HL-60 (cell line): ENCODE measurements at regions not wholly inside any gene's neighbourhood (a gene's known extent, or its start where the extent isn't known, plus 50 kb on each side); places are given as distances from the start of the nearest gene placed in this dataset.

ENCODE experiments used
- GABPA ChIP-seq: IDR thresholded peaks from 2 replicates; pipeline ENCODE4 v1.6.1; 2012; ENCODE audit warnings: low read depth
- POLR2AphosphoS5 ChIP-seq: IDR thresholded peaks from 2 replicates; pipeline ENCODE4 v1.6.1; 2012; ENCODE audit warnings: low read depth
- TF ChIP-seq, protein P1 (sequence below): IDR thresholded peaks from one replicate; pipeline ENCODE4 v1.5.1; 2011; ENCODE audit warnings: low read length, control low read depth, inconsistent platforms; ENCODE audit not compliant: insufficient read depth

DNA sequence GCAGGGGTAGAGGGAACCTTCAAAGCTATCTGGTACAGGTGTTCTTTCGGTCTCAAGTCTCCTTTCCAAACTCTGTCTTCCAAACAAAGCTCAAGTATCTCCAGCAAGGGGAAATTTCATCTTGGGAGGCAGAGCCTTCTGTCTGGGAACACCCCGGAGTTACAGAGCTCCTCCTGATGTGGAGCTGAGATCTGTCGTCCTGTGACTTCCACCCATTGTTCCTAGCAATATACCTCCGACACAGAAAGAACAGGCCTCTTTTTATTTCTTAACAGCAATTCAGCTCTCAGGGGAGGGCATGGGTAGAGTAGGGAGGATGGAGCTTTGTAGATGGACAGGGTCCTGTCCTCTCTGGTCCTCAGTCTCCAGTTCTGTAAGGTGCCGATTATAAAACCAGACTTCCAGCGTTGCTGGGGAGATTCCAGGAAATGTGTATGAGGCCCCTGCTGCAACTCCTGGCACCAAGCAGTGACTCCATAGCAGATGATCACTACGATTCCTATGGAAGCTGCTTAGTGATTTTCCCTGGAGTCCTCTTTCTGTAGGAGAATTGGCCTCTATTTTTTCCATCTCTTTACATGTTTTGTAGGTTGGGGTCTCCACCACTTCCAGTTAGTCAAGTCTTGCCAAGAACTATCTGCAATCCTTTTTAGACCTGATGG is 56.0 kb upstream of the ARGLU1 start:
- TF ChIP-seq, protein P1, sequence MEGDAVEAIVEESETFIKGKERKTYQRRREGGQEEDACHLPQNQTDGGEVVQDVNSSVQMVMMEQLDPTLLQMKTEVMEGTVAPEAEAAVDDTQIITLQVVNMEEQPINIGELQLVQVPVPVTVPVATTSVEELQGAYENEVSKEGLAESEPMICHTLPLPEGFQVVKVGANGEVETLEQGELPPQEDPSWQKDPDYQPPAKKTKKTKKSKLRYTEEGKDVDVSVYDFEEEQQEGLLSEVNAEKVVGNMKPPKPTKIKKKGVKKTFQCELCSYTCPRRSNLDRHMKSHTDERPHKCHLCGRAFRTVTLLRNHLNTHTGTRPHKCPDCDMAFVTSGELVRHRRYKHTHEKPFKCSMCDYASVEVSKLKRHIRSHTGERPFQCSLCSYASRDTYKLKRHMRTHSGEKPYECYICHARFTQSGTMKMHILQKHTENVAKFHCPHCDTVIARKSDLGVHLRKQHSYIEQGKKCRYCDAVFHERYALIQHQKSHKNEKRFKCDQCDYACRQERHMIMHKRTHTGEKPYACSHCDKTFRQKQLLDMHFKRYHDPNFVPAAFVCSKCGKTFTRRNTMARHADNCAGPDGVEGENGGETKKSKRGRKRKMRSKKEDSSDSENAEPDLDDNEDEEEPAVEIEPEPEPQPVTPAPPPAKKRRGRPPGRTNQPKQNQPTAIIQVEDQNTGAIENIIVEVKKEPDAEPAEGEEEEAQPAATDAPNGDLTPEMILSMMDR: no peak
- TF ChIP-seq POLR2AphosphoS5 (no peak), GABPA (no peak)
